ENCODE measurements at regions not wholly inside any gene's neighbourhood (a gene's known extent, or its start where the extent isn't known, plus 50 kb on each side); places are given as distances from the start of the nearest gene placed in this dataset.

GRCh38 chr7:12158334-12159060 is 52.6 kb upstream of the TMEM106B start:
- TF ChIP-seq ZNF16 (tag by site-specific recombination; IDR thresholded peaks at IDR 0.05; ENCODE audit: low read depth), result no peak
- TF ChIP-seq CTCF (tag by site-specific recombination; IDR thresholded peaks at IDR 0.05), result no peak
- TF ChIP-seq PATZ1 (tag by site-specific recombination; IDR thresholded peaks at IDR 0.05), result no peak
- TF ChIP-seq EGR2 (tag by site-specific recombination; IDR thresholded peaks at IDR 0.05; ENCODE audit: low read depth), result no peak

All from HEK293 (cell line).